ENCODE measurements at regions not wholly inside any gene's neighbourhood (a gene's known extent, or its start where the extent isn't known, plus 50 kb on each side); places are given as distances from the start of the nearest gene placed in this dataset.

DNA sequence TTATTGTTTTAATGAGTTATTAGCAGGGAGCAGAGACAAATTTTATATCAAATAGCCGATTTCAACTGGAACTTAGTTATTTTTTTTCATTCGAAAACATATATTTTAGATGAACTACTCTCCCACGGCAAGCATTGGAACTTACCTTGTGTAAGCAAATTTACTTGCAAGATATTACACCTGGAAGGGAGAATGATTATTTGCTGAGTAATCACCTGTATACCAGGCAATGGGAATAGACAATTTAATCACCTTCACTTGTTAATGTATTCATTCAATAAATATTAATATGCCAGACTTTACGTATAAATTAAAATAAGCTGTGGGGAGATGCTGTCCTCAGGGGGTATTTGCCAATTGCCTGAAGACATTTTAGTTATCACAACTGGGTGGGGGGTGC lies 1069.9 kb upstream of the CHAC2 start:
- TF ChIP-seq, protein P1, sequence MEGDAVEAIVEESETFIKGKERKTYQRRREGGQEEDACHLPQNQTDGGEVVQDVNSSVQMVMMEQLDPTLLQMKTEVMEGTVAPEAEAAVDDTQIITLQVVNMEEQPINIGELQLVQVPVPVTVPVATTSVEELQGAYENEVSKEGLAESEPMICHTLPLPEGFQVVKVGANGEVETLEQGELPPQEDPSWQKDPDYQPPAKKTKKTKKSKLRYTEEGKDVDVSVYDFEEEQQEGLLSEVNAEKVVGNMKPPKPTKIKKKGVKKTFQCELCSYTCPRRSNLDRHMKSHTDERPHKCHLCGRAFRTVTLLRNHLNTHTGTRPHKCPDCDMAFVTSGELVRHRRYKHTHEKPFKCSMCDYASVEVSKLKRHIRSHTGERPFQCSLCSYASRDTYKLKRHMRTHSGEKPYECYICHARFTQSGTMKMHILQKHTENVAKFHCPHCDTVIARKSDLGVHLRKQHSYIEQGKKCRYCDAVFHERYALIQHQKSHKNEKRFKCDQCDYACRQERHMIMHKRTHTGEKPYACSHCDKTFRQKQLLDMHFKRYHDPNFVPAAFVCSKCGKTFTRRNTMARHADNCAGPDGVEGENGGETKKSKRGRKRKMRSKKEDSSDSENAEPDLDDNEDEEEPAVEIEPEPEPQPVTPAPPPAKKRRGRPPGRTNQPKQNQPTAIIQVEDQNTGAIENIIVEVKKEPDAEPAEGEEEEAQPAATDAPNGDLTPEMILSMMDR (tag by site-specific recombination; IDR thresholded peaks at IDR 0.05), result no peak
- no peak for TF ChIP-seq ZNF274 (IDR thresholded peaks at IDR 0.05; ENCODE audit: low read length)
- no peak for TF ChIP-seq ZNF274 (tag by site-specific recombination; IDR thresholded peaks at IDR 0.05; ENCODE audit: borderline replicate concordance)
- TF ChIP-seq ZNF292 (tag by site-specific recombination; IDR thresholded peaks at IDR 0.05; ENCODE audit: borderline replicate concordance, low read depth), result no peak
- TF ChIP-seq, protein P2, sequence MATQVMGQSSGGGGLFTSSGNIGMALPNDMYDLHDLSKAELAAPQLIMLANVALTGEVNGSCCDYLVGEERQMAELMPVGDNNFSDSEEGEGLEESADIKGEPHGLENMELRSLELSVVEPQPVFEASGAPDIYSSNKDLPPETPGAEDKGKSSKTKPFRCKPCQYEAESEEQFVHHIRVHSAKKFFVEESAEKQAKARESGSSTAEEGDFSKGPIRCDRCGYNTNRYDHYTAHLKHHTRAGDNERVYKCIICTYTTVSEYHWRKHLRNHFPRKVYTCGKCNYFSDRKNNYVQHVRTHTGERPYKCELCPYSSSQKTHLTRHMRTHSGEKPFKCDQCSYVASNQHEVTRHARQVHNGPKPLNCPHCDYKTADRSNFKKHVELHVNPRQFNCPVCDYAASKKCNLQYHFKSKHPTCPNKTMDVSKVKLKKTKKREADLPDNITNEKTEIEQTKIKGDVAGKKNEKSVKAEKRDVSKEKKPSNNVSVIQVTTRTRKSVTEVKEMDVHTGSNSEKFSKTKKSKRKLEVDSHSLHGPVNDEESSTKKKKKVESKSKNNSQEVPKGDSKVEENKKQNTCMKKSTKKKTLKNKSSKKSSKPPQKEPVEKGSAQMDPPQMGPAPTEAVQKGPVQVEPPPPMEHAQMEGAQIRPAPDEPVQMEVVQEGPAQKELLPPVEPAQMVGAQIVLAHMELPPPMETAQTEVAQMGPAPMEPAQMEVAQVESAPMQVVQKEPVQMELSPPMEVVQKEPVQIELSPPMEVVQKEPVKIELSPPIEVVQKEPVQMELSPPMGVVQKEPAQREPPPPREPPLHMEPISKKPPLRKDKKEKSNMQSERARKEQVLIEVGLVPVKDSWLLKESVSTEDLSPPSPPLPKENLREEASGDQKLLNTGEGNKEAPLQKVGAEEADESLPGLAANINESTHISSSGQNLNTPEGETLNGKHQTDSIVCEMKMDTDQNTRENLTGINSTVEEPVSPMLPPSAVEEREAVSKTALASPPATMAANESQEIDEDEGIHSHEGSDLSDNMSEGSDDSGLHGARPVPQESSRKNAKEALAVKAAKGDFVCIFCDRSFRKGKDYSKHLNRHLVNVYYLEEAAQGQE (tag by site-specific recombination; IDR thresholded peaks at IDR 0.05), result no peak
- no peak for TF ChIP-seq ZNF704 (tag by site-specific recombination; IDR thresholded peaks at IDR 0.05)
- TF ChIP-seq ZNF654 (tag by site-specific recombination; IDR thresholded peaks at IDR 0.05; ENCODE audit: low read depth), result no peak
- no peak for TF ChIP-seq ZBTB26 (tag by site-specific recombination; optimal IDR thresholded peaks at IDR 0.05)
- no peak for TF ChIP-seq ZNF660 (tag by site-specific recombination; IDR thresholded peaks at IDR 0.05)
- no peak for TF ChIP-seq ZNF548 (tag by site-specific recombination; IDR thresholded peaks at IDR 0.05)
- no peak for TF ChIP-seq ZNF10 (tag by site-specific recombination; IDR thresholded peaks at IDR 0.05)
- TF ChIP-seq, protein P3, sequence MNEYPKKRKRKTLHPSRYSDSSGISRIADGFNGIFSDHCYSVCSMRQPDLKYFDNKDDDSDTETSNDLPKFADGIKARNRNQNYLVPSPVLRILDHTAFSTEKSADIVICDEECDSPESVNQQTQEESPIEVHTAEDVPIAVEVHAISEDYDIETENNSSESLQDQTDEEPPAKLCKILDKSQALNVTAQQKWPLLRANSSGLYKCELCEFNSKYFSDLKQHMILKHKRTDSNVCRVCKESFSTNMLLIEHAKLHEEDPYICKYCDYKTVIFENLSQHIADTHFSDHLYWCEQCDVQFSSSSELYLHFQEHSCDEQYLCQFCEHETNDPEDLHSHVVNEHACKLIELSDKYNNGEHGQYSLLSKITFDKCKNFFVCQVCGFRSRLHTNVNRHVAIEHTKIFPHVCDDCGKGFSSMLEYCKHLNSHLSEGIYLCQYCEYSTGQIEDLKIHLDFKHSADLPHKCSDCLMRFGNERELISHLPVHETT (tag by site-specific recombination; IDR thresholded peaks at IDR 0.05), result no peak
- TF ChIP-seq ZNF670 (tag by site-specific recombination; IDR thresholded peaks at IDR 0.05; ENCODE audit: low read depth), result no peak
- no peak for TF ChIP-seq YY1 (tag by site-specific recombination; IDR thresholded peaks at IDR 0.05)
- TF ChIP-seq ZNF488 (tag by site-specific recombination; IDR thresholded peaks at IDR 0.05), result no peak
